Fibroblast of skin of right quadriceps (primary cell): ENCODE measurements at regions not wholly inside any gene's neighbourhood (a gene's known extent, or its start where the extent isn't known, plus 50 kb on each side); places are given as distances from the start of the nearest gene placed in this dataset.
"Not testable (repeated sequence)": the region's sequence is repeated elsewhere in the genome, so short reads cannot be mapped to it uniquely, and the experiment has no call there.

Experiments
- DNase-seq: peaks from one replicate; pipeline ENCODE4 v3.0.0-alpha.2; 2013

DNA sequence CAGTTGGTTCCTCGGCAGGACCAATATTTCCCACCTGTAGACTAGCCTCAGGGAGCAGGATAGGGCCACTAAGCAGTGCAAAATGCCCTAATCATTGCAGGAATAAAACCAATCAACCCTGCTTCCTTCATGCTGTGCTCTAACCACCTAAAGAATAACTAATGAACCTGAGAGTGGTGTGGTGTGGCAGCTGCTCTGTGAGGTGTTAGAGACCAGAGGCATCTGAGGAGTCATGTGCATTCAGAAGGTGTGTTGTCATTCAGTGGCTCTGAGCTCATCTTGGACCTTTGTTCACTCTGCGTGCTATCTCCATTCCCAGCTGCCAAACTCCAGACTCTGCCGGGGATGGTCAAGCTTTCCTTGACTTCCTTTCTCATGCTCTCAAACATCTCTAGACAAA lies 136.7 kb upstream of the EGLN3 start:
- DNase-seq: no peak

DNA sequence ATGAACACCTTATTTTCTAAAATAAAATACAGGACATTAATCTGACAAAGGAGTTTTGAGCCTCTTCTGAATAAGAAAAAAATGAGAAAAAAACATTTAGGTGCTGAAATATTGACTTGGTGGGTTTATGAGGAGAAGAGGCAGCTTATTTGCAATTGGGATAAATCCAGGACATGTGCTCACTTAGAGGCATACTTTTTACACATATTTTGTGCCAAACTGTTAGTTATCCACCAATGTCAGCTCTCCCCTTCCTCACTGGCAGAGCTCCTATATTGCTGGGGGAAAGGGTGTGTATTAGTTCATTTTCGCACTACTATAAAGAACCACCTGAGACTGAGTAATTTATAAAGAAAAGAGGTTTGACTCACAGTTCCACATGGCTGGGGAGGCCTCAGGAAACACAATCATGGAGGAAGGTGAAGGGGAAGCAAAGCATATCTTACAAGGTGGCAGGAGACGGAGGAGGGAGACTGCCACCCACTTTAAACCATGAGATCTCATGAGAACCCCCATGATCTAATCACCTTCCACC lies 135.4 kb upstream of the EGLN3 start:
- DNase-seq: no peak

- DNase-seq: no peak
Observed at GRCh38 chr14:34085695-34086094, 134.8 kb upstream of the EGLN3 start.

- DNase-seq: peak; percentile 64
Observed at GRCh38 chr14:34081576-34082136, 130.8 kb upstream of the EGLN3 start.

DNA sequence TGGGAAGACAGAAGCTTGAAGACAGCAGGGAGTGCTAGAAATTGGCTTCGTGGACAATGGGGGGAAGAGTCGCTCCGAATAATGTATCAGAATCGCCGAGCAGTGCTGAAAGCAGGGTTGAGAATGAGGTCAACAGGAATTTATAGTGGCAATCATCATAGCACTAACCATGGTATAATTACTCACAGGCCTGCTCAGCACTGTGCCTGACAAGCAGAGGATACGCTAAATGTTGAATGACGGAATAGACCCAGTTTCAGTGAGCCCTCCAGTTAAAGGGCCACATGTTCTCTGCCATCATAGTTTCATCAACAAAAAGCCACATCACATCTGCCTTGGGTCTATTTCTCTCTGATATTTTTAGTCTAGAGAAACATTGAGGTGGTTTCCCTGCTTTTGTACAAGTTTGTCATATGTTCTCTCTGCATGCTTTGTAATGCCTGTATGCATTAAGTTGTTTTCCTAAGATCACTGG lies 130.3 kb upstream of the EGLN3 start:
- DNase-seq: peak; percentile 76

GRCh38 chr14:34079643-34080042 lies 128.8 kb upstream of the EGLN3 start:
- DNase-seq: not testable (repeated sequence)

- peak; percentile 16 for DNase-seq
Observed at GRCh38 chr14:34078117-34078743, 127.4 kb upstream of the EGLN3 start.

DNA sequence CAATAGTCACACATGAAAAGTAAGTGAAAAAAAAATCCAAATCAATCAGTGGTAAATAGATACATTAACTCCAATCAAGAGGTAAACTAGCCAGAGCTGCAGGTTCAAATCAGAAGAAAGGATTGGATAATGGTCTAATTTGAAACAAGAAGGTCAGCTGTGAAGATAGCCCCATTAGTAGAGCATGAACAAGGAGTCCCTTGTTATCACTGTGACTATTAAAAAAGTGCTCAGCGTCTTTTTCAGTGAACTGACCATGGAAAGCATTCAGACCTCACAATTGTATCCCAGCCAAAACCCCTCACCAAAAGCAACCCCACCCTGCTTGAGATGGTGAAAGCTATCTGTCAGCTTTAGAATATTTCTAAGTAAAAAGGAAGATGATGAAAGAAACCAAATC lies 125.0 kb upstream of the EGLN3 start:
- DNase-seq: no peak

- no peak for DNase-seq
Observed at GRCh38 chr14:34075042-34075744, 124.3 kb upstream of the EGLN3 start.

DNA sequence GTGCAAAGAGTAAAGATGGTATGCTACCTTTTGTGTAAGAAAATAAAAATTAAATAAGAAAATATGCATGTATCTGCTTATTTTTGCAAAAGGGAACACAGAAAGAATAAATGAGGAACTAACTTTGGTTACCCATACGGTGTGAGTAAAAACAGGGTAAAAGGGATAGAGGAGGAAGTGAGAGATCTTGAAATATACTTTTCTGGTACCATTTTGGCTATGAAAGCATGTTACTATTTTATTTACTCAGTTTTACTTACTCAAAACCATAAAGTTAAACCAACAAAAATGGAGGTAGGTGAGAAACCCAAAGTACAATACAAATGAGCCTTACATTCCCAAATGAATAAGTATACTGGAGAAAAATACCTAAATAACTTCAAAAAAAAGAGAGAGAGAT lies 122.0 kb upstream of the EGLN3 start:
- no peak for DNase-seq

GRCh38 chr14:34072401-34072800 lies 121.5 kb upstream of the EGLN3 start:
- DNase-seq: no peak

DNA sequence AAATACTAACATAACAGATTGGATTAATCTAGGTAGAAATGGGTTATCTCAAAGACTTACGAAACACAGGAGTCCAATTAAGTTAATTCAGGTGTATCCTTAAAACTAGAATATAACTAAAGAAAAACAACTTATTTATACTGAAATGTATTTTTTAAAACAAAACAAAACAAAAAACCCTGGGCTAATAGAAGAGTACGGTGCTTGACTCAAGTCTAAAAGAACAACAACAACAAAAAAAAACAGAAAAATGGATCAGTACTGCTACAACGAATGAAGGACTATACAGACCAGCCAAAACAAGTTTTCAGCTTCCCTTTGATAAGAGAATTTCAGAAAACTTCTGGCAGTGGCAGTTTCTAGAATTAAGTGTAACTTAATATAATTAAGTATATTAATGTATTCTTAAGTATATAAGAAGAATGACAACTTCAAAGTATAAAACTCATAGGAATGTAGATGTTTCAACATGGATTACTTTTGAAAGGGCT lies 120.1 kb upstream of the EGLN3 start:
- DNase-seq: no peak

GRCh38 chr14:34069854-34070582 lies 119.1 kb upstream of the EGLN3 start:
- DNase-seq: no peak

- no peak for DNase-seq
Observed at GRCh38 chr14:34067587-34067986, 116.7 kb upstream of the EGLN3 start.

- DNase-seq: no peak
Observed at GRCh38 chr14:34065690-34066391, 115.0 kb upstream of the EGLN3 start.

DNA sequence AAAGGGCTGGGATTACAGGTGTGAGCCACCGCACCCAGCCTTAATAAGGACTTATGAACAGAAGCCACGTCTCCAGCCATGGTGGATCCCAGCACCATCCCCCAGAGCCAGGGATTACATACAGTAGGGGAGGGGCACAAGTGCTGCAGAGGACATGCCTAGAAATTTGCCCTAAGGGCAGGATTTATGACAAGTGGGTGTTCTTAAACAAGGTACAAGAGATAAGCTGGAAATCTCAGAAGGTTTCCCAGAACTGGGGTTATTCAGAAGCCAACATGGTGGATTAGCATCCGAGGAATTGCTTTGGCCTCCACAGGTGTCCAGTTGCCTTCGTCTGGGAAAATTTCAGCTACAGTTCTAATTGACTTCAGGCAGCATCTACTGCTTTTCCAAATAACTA lies 114.4 kb upstream of the EGLN3 start:
- no peak for DNase-seq

DNA sequence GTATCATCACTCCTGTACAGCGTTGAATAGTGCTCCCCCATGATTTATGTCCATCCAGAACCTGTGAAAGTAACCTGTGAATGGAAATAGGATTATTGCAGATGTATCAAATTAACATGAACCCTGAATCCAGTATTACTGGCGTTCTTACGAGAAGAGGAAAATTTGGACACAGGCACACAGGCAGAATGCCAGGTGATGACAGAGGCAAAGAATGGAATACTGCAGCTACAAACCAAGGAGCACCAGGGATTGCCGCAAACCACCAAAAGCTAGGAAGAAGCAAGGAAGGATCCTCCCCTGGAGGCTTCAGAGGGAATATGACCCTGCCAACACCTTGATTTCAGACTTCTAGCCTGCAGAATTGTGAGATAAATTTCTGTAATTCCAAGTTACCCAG lies 113.5 kb upstream of the EGLN3 start:
- DNase-seq: peak; percentile 60

GRCh38 chr14:34063470-34064164 lies 112.7 kb upstream of the EGLN3 start:
- DNase-seq: no peak

- no peak for DNase-seq
Observed at GRCh38 chr14:34063042-34063441, 112.2 kb upstream of the EGLN3 start.

- DNase-seq: no peak
Observed at GRCh38 chr14:34062353-34062973, 111.6 kb upstream of the EGLN3 start.

DNA sequence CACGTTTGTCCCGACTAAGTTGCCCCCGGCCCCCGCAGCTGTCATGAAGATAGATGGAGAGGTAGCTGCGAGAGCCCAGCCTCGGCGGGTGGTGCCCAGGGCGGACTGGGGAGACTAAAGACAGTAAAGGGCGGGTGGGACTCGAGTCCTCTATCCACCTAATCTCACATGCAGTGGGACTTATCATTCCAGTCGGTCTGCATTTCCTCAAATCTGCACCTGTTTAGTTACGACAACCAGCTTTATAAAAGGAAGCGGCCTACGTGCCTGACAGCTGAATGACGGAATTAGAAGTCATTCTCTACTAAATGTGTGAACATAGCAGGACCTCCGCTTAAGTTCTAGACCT lies 109.8 kb upstream of the EGLN3 start:
- no peak for DNase-seq
